ENCODE measurements at regions not wholly inside any gene's neighbourhood (a gene's known extent, or its start where the extent isn't known, plus 50 kb on each side); places are given as distances from the start of the nearest gene placed in this dataset.

DNA sequence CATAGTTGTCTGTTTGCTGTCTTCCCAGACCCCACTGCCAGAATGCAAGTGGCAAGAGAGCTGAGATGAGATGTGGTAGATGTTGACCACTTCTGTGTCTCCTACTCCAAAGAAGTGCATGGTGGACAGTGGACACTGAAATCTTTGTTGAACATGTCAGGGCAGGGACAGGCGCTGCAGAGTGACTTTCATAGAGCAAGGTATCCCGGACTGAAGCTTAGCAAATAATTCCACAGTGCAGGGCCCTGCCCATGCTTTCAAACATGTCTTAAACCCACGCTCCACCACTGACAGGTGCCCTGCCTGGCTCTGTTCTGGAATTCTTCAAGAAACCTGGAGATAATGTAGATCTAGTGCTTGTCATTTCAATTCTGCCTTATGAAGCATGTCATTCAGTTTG lies 470.5 kb upstream of the ID2 start:
- TF ChIP-seq, protein P1, sequence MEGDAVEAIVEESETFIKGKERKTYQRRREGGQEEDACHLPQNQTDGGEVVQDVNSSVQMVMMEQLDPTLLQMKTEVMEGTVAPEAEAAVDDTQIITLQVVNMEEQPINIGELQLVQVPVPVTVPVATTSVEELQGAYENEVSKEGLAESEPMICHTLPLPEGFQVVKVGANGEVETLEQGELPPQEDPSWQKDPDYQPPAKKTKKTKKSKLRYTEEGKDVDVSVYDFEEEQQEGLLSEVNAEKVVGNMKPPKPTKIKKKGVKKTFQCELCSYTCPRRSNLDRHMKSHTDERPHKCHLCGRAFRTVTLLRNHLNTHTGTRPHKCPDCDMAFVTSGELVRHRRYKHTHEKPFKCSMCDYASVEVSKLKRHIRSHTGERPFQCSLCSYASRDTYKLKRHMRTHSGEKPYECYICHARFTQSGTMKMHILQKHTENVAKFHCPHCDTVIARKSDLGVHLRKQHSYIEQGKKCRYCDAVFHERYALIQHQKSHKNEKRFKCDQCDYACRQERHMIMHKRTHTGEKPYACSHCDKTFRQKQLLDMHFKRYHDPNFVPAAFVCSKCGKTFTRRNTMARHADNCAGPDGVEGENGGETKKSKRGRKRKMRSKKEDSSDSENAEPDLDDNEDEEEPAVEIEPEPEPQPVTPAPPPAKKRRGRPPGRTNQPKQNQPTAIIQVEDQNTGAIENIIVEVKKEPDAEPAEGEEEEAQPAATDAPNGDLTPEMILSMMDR (IDR thresholded peaks at IDR 0.05; ENCODE audit: low read depth, low read length): no peak
- TF ChIP-seq MYC (IDR thresholded peaks at IDR 0.05; ENCODE audit: low read depth, low read length) (no peak), POLR2A (IDR thresholded peaks at IDR 0.05; ENCODE audit: extremely low read depth, insufficient read length) (no peak)
- TF ChIP-seq, protein P2, sequence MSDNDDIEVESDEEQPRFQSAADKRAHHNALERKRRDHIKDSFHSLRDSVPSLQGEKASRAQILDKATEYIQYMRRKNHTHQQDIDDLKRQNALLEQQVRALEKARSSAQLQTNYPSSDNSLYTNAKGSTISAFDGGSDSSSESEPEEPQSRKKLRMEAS (IDR thresholded peaks at IDR 0.05; ENCODE audit: low read depth, low read length): no peak

All from NB4 (cell line).